Panc1 (cell line): ENCODE measurements at regions not wholly inside any gene's neighbourhood (a gene's known extent, or its start where the extent isn't known, plus 50 kb on each side); places are given as distances from the start of the nearest gene placed in this dataset.

Experiments used
- ATAC-seq: fragments of 200-7000 bp; cut with Tn5 transposase; 2 replicates; pipeline ENCODE4 v1.9.1; 2020; ENCODE audit warnings: mild to moderate bottlenecking, moderate library complexity
- BruUV-seq: library from RNA; stranded (reverse); fragments of 400-500 nt; replicated peaks from 2 replicates; lab custom pipeline; 2021; lab: Mats Ljungman, UMichigan
- CTCF ChIA-PET: fragments of 300-600 bp; sonication (Branson Sonifier 250); formaldehyde crosslinking; loops from one replicate; lab custom pipeline; 2022; ENCODE audit warnings: antibody characterized with exemption; lab: Charles Lee
- POLR2A ChIA-PET: fragments of 300-600 bp; sonication (Branson Sonifier 250); formaldehyde crosslinking; loops from one replicate; lab custom pipeline; 2022; ENCODE audit warnings: antibody characterized with exemption; lab: Charles Lee
- DNase-seq: peaks from one replicate; pipeline ENCODE4 v3.0.0-alpha.2; 2010; ENCODE audit warnings: low read depth, low spot score
- H3K27ac ChIP-seq: 2 replicates; pipeline ENCODE4 v1.5.1; 2011; ENCODE audit warnings: mild to moderate bottlenecking, low read length, inconsistent platforms
- H3K27me3 ChIP-seq: fragments of 200-500 bp; sonication (Bioruptor generic); 2 replicates; pipeline ENCODE4 v1.6.0; 2014; ENCODE audit warnings: low read length, inconsistent platforms; ENCODE audit not compliant: control insufficient read depth, insufficient read depth
- H3K36me3 ChIP-seq: fragments of 200-500 bp; sonication (Bioruptor generic); 2 replicates; pipeline ENCODE4 v1.5.1; 2014; ENCODE audit warnings: inconsistent platforms, mild to moderate bottlenecking, low read length, moderate library complexity; ENCODE audit not compliant: control insufficient read depth, insufficient read depth
- H3K4me1 ChIP-seq: 2 replicates; pipeline ENCODE4 v1.5.1; 2011; ENCODE audit warnings: inconsistent platforms, mild to moderate bottlenecking, low read length, moderate library complexity; ENCODE audit not compliant: control insufficient read depth, insufficient read depth
- H3K4me3 ChIP-seq, 2 experiments: 2 replicates each; pipeline ENCODE4 v1.5.1; 2011 to 2012; ENCODE audit warnings: low read depth in 2 of 2, low read length in 2 of 2, mild to moderate bottlenecking in 2 of 2, inconsistent platforms in 1 of 2, moderate library complexity in 1 of 2
- H3K9me3 ChIP-seq: fragments of 200-500 bp; sonication (Bioruptor generic); 2 replicates; pipeline ENCODE4 v1.5.1; 2014; ENCODE audit warnings: low read depth, mild to moderate bottlenecking, inconsistent platforms, low read length, moderate library complexity; ENCODE audit not compliant: control insufficient read depth, insufficient read depth
- POLR2AphosphoS5 ChIP-seq: IDR thresholded peaks from 2 replicates; pipeline ENCODE4 v1.6.1; 2012; ENCODE audit warnings: mild to moderate bottlenecking, low read depth, low read length, moderate library complexity
- SIN3A ChIP-seq: IDR thresholded peaks from 2 replicates; pipeline ENCODE4 v1.6.1; 2012; ENCODE audit warnings: low read depth, mild to moderate bottlenecking, low read length, moderate library complexity, borderline replicate concordance; ENCODE audit not compliant: insufficient read depth
- TCF7L2 ChIP-seq: IDR thresholded peaks from 2 replicates; pipeline ENCODE4 v1.6.1; 2011; ENCODE audit warnings: mild to moderate bottlenecking, low read depth, low read length, inconsistent platforms
- in situ Hi-C: cut with HindIII; loops from 2 replicates; pipeline ENCODE4 v1.10.0; 2016; ENCODE audit warnings: low sequenced_read_pairs, low pct_unique_long_range_greater_than_20kb
- intact Hi-C: fragments of 100-400 bp; cut with micrococcal nuclease; formaldehyde crosslinking; loops from one replicate; pipeline ENCODE4 v1.10.0; 2022; ENCODE audit not compliant: unreplicated experiment
- TF ChIP-seq, protein P1 (sequence below), 2 experiments: IDR thresholded peaks; 2 replicates each; pipeline ENCODE4 v1.6.1; 2011 to 2012; ENCODE audit warnings: low read depth in 2 of 2, control low read depth in 1 of 2, low read length in 1 of 2, mild to moderate bottlenecking in 1 of 2, moderate library complexity in 1 of 2; ENCODE audit not compliant: insufficient read depth in 1 of 2
- TF ChIP-seq, protein P2 (sequence below): fragments of 450-650 bp; IDR thresholded peaks from 2 replicates; pipeline ENCODE4 v1.5.1; 2017; ENCODE audit warnings: mild to moderate bottlenecking

DNA sequence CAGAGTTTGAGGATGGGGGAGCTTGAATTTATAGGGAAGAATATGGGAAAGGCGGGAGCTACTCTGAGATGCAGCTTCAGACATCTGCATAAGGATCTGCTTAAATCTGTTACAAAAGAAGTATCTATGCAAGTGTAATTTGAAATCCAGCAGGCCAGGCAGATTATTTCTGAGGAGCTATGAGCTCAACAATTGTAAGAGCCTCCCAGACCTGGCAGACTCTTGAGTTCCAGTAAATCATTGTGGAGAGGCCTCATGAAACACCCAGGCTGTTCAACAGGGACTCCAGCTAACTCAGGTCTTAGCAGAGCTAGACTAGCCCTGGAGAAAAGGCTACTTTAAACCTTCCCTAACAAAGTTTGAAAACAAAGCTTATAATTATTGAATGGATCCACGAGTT lies 647.5 kb upstream of the CHRM3 start:
- ATAC-seq (no peak), DNase-seq (no peak)
- BruUV-seq: no TSS peak
- Histone ChIP-seq H3K4me1 (no peaks in the 10 kb centered on the region), H3K9me3 (no peaks in the 10 kb centered on the region), H3K36me3 (no peaks in the 10 kb centered on the region; the same call in 1 of the 2 replicates), H3K4me3 (no peak overlapping the region), H3K27me3 (no peaks in the 10 kb centered on the region), H3K27ac (no peak overlapping the region)
- intact Hi-C loops: no loop called here
- no peak for TF ChIP-seq SIN3A
- TF ChIP-seq POLR2AphosphoS5: no peak
- TF ChIP-seq, protein P1, sequence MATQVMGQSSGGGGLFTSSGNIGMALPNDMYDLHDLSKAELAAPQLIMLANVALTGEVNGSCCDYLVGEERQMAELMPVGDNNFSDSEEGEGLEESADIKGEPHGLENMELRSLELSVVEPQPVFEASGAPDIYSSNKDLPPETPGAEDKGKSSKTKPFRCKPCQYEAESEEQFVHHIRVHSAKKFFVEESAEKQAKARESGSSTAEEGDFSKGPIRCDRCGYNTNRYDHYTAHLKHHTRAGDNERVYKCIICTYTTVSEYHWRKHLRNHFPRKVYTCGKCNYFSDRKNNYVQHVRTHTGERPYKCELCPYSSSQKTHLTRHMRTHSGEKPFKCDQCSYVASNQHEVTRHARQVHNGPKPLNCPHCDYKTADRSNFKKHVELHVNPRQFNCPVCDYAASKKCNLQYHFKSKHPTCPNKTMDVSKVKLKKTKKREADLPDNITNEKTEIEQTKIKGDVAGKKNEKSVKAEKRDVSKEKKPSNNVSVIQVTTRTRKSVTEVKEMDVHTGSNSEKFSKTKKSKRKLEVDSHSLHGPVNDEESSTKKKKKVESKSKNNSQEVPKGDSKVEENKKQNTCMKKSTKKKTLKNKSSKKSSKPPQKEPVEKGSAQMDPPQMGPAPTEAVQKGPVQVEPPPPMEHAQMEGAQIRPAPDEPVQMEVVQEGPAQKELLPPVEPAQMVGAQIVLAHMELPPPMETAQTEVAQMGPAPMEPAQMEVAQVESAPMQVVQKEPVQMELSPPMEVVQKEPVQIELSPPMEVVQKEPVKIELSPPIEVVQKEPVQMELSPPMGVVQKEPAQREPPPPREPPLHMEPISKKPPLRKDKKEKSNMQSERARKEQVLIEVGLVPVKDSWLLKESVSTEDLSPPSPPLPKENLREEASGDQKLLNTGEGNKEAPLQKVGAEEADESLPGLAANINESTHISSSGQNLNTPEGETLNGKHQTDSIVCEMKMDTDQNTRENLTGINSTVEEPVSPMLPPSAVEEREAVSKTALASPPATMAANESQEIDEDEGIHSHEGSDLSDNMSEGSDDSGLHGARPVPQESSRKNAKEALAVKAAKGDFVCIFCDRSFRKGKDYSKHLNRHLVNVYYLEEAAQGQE (IDR thresholded peaks at IDR 0.05; ENCODE audit: insufficient read depth in 1 of 2, low read depth in 2 of 2, low read length in 1 of 2): no peak
- TF ChIP-seq, protein P2, sequence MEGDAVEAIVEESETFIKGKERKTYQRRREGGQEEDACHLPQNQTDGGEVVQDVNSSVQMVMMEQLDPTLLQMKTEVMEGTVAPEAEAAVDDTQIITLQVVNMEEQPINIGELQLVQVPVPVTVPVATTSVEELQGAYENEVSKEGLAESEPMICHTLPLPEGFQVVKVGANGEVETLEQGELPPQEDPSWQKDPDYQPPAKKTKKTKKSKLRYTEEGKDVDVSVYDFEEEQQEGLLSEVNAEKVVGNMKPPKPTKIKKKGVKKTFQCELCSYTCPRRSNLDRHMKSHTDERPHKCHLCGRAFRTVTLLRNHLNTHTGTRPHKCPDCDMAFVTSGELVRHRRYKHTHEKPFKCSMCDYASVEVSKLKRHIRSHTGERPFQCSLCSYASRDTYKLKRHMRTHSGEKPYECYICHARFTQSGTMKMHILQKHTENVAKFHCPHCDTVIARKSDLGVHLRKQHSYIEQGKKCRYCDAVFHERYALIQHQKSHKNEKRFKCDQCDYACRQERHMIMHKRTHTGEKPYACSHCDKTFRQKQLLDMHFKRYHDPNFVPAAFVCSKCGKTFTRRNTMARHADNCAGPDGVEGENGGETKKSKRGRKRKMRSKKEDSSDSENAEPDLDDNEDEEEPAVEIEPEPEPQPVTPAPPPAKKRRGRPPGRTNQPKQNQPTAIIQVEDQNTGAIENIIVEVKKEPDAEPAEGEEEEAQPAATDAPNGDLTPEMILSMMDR: no peak
- TF ChIP-seq TCF7L2: no peak
- CTCF ChIA-PET: no interaction called here
- in situ Hi-C loops: no loop called here
- POLR2A ChIA-PET: no interaction called here

DNA sequence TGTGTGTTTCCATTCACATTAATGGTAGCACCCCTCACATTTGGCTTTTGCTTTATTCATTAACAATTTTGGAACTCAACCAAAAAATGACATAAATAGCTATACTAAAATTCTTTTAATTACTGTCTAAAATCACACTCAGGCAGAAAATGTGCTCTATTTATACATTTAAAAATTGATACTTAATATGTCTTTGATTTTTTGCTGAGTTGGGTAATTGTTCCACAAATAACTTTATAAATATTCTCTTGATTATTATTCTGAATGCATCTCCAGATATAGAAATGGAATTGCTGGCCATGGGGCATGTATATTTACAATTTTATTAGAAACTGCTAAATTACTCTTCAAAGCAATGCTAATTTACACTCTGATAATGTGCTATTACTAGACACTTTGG lies 658.7 kb upstream of the CHRM3 start:
- TF ChIP-seq SIN3A (no peak), POLR2AphosphoS5 (no peak), TCF7L2 (no peak)
- TF ChIP-seq, protein P2: no peak
- TF ChIP-seq, protein P1 (IDR thresholded peaks at IDR 0.05; ENCODE audit: insufficient read depth in 1 of 2, low read depth in 2 of 2, low read length in 1 of 2): no peak
- CTCF ChIA-PET: no interaction called here
- POLR2A ChIA-PET: no interaction called here
- Histone ChIP-seq H3K9me3 (no peaks in the 10 kb centered on the region), H3K27me3 (no peaks in the 10 kb centered on the region), H3K36me3 (no peaks in the 10 kb centered on the region; the same call in 1 of the 2 replicates), H3K27ac (no peak overlapping the region), H3K4me3 (no peak overlapping the region), H3K4me1 (no peaks in the 10 kb centered on the region)
- no peak for ATAC-seq
- in situ Hi-C loops (no loop called here), intact Hi-C loops (no loop called here)
- BruUV-seq: no TSS peak
- no peak for DNase-seq
